ENCODE measurements at regions not wholly inside any gene's neighbourhood (a gene's known extent, or its start where the extent isn't known, plus 50 kb on each side); places are given as distances from the start of the nearest gene placed in this dataset.

DNA sequence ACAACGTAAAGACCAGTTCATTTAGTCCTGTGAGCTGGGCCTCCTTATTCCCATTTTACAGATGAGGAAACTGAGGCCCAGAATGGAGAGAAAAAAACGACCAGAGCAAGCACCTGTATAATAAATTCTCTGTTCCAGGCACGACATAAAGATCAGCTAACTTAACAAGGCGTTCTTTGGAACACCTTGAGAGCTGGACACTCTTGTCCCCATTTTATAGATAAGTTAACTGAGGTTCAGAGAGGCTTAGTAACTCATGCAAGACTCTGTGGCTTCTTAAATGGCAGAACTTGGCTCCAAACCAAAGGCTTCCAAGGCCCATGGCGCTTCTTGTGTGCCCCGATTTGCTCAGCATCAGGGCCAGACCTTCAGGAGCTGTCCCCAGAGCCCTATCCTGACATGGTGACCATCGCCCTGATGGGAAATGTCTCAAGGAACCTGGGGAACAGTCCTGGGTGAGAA lies 142.1 kb downstream of the VEGFA start:
- Histone ChIP-seq H3K4me1 (ENCODE audit: control insufficient read depth in 1 of 2, insufficient read depth in 2 of 2, low read length in 2 of 2) (peaks cover 0 to 12% of the 10 kb centered on the region in 2 donors), H3K27ac (ENCODE audit: low read length) (no peak overlapping the region), H3K27me3 (ENCODE audit: low read depth, low read length) (no peaks in the 10 kb centered on the region), H3K4me3 (ENCODE audit: low read depth in 1 of 2, low read length in 2 of 2) (no peak overlapping the region), H3K9me3 (ENCODE audit: control insufficient read depth in 1 of 2, low read length in 2 of 2) (no peaks in the 10 kb centered on the region), H3K36me3 (ENCODE audit: control insufficient read depth in 1 of 2, insufficient read depth in 2 of 2, low read length in 2 of 2) (no peaks in the 10 kb centered on the region)

DNA sequence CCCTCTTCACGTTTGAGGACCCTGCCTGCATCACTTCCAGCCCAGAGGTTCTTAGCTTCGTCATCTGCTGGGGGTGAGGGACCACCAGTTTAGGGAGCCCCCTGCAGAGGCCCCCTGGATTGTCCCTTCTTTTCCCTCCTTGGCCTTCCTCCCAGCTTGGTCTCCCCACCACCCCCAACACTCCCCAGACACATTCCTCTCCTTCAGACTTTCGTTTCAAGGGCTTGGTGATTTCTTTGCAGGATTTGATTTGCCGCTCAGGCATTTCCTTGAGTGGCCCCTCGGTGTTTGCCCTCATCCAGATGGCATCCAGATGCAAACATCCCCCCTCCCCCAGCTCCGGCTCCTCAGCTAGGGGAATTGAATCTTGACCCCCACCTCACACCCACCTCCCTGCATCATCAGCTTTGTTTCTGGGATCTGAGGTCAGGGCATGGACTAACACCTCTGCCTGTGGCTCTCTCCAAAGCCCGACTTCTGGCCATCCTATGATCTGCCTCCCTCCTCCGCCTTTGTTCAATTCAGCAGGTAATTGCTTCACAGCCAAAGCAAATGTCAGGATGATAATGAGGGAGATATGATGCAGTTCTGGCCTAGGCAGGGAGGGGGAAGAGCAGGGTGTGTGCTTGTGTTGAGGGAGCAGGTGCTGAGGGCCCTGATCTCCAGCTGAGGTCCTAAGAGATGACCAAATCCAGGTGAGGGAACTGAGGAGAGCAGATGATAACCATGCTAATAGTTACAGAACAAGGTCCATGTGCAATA lies 141.5 kb downstream of the VEGFA start:
- Histone ChIP-seq H3K9me3 (ENCODE audit: control insufficient read depth in 1 of 2, low read length in 2 of 2) (no peaks in the 10 kb centered on the region), H3K36me3 (ENCODE audit: control insufficient read depth in 1 of 2, insufficient read depth in 2 of 2, low read length in 2 of 2) (no peaks in the 10 kb centered on the region), H3K27ac (ENCODE audit: low read length) (no peak overlapping the region), H3K4me1 (ENCODE audit: control insufficient read depth in 1 of 2, insufficient read depth in 2 of 2, low read length in 2 of 2) (peaks cover 0 to 10% of the 10 kb centered on the region in 2 donors), H3K4me3 (ENCODE audit: low read depth in 1 of 2, low read length in 2 of 2) (no peak overlapping the region), H3K27me3 (ENCODE audit: low read depth, low read length) (no peaks in the 10 kb centered on the region)

DNA sequence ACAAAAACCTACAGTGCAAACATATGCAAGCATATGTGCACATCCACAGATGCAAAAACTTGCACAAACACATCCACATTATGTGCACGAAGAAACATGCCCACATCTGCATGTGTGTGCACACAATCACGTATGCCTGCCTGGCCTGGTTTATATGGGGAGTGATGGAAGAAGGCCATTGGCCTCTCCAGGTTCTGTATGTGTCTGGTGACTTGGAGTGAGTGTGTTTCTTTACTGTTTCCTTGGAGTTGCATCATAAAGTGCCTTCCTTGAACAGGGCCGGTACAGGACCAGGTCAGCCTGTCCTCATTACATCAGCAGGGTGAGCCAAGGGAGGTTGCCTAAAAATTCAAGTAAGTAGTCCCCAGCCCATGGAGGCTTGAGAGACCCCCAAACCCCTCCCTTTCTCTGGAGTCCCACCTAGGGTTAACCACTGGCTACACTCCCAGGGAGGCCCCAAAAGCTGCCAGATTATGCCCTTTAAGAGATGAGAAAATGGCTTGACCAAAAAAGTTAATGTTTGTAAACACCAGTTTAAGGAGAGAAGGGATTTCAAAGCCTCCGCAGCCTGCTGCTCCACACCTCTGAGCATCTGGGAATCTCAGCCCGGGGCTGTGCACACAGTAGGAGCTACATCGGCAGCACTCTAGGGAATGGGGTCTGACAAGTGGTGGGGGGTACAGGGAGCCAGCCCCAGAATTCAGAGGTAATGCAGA lies 140.8 kb downstream of the VEGFA start:
- H3K27me3 ChIP-seq (ENCODE audit: low read depth, low read length): no peaks in the 10 kb centered on the region
- H3K27ac ChIP-seq (ENCODE audit: low read length): no peak overlapping the region
- peaks cover 0 to 3% of the 10 kb centered on the region in 2 donors for H3K4me1 ChIP-seq (ENCODE audit: control insufficient read depth in 1 of 2, insufficient read depth in 2 of 2, low read length in 2 of 2)
- H3K9me3 ChIP-seq (ENCODE audit: control insufficient read depth in 1 of 2, low read length in 2 of 2): no peaks in the 10 kb centered on the region
- no peak overlapping the region for H3K4me3 ChIP-seq (ENCODE audit: low read depth in 1 of 2, low read length in 2 of 2)
- H3K36me3 ChIP-seq (ENCODE audit: control insufficient read depth in 1 of 2, insufficient read depth in 2 of 2, low read length in 2 of 2): no peaks in the 10 kb centered on the region

DNA sequence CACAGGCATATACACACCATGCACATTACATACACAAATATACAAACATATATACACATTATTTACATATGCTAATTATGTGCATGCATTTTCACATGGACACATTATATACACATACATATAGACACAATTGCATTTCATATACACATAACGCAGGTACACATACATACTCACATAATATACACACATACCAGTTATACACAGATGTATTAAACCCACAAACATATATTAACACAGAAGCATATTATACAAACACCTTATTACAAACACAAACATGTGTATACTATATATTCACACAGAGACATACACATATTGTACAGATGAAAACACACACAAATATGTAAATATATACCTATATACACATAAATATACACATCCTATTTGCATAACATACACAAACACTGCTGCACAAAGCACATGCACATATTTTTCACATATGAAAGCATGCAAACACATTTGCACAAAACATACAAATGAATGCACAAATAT lies 140.2 kb downstream of the VEGFA start:
- H3K27me3 ChIP-seq (ENCODE audit: low read depth, low read length): no peaks in the 10 kb centered on the region
- no peaks in the 10 kb centered on the region for H3K9me3 ChIP-seq (ENCODE audit: control insufficient read depth in 1 of 2, low read length in 2 of 2)
- H3K4me1 ChIP-seq (ENCODE audit: control insufficient read depth in 1 of 2, insufficient read depth in 2 of 2, low read length in 2 of 2): no peaks in the 10 kb centered on the region
- H3K36me3 ChIP-seq (ENCODE audit: control insufficient read depth in 1 of 2, insufficient read depth in 2 of 2, low read length in 2 of 2): no peaks in the 10 kb centered on the region
- H3K27ac ChIP-seq (ENCODE audit: low read length): no peak overlapping the region
- no peak overlapping the region for H3K4me3 ChIP-seq (ENCODE audit: low read depth in 1 of 2, low read length in 2 of 2)

DNA sequence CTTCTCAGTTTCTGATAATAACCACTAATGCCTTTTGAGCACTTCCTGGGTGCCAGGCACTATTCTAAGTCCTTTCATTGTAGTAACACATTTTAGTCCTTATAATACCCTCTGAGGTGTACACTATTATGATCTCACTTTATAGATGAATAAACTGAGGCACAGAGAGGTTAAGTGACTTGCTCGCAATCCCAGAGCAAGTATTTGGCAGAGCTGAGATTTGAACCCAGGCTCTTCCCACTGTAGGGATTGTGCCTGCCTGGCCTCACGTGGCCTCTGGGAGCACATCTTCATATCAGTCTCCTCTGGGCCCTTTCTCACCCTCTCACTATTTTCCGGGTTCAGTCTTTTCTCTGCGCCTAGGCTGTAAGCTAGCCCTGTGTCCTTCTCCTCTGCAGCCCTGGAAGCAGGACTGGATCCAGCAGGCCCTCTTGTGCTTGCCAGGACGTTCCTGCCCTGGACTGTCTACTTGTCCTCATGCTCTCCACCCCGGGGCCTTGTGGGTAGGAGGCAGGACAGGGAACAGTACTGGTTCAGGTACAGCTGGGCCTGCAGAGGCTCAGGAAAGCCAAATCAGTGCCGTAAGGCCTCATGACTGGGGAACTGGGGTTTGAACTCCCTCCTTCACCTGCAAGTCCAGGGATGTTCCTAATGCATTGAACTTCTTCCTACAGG lies 139.6 kb downstream of the VEGFA start:
- H3K36me3 ChIP-seq (ENCODE audit: control insufficient read depth in 1 of 2, insufficient read depth in 2 of 2, low read length in 2 of 2): no peaks in the 10 kb centered on the region
- no peak overlapping the region for H3K4me3 ChIP-seq (ENCODE audit: low read depth in 1 of 2, low read length in 2 of 2)
- no peak overlapping the region for H3K27ac ChIP-seq (ENCODE audit: low read length)
- no peaks in the 10 kb centered on the region for H3K27me3 ChIP-seq (ENCODE audit: low read depth, low read length)
- H3K4me1 ChIP-seq (ENCODE audit: control insufficient read depth in 1 of 2, insufficient read depth in 2 of 2, low read length in 2 of 2): no peaks in the 10 kb centered on the region
- H3K9me3 ChIP-seq (ENCODE audit: control insufficient read depth in 1 of 2, low read length in 2 of 2): no peaks in the 10 kb centered on the region

DNA sequence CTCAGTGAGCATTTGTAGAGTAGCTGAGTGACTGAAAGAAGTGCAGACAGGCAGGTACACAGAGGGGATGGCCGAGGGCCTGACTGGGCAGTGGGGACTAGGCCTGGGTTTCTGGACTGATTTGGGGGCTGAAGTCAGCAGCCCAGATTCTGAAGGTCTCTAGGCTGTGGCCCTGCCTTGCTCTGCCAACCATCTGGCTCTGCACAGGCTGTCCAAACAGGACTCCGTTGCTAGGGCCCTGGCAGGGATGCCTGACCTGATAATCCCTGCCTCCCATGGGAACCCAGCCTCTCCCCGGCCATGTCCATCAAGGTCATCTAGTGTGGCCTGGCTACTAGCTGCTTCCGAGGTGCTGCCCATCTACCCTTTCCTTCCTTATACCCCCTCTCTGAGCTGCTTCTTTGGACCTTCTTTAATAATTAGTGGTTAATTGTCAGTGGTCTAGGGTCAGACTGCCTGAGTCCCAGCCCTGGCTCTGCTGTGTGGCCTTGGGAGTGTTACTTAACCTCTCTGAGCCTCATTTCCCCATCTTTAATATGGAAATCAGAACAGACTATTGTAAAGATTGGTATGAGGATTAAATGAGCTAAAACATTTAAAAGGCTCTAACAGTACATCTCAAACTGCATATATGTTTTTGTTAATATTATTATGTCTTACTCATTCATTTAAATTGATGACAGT lies 137.9 kb downstream of the VEGFA start:
- Histone ChIP-seq H3K36me3 (ENCODE audit: control insufficient read depth in 1 of 2, insufficient read depth in 2 of 2, low read length in 2 of 2) (no peaks in the 10 kb centered on the region), H3K4me3 (ENCODE audit: low read depth in 1 of 2, low read length in 2 of 2) (no peak overlapping the region), H3K27me3 (ENCODE audit: low read depth, low read length) (no peaks in the 10 kb centered on the region), H3K4me1 (ENCODE audit: control insufficient read depth in 1 of 2, insufficient read depth in 2 of 2, low read length in 2 of 2) (no peaks in the 10 kb centered on the region), H3K9me3 (ENCODE audit: control insufficient read depth in 1 of 2, low read length in 2 of 2) (no peaks in the 10 kb centered on the region), H3K27ac (ENCODE audit: low read length) (no peak overlapping the region)

DNA sequence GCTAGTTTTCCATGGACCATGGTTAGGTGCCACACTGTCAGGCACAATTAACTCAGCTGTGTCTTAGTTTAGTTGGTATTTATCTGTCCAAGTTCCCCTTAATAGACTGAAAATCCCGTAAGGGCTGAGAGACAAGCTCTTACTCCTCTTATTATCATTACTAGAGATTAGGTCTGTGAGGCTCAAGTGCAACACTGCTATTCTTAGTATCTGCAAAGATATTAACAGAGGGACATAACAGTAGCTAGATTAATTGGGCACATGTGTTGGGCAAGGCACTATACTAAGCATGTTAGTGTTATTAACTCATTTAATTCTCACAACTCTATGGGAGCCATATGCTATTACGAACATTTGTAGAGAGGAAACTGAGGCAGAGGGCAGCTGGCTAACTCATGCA lies 137.3 kb downstream of the VEGFA start:
- no peak overlapping the region for H3K27ac ChIP-seq (ENCODE audit: low read length)
- no peaks in the 10 kb centered on the region for H3K4me1 ChIP-seq (ENCODE audit: control insufficient read depth in 1 of 2, insufficient read depth in 2 of 2, low read length in 2 of 2)
- no peak overlapping the region for H3K4me3 ChIP-seq (ENCODE audit: low read depth in 1 of 2, low read length in 2 of 2)
- H3K36me3 ChIP-seq (ENCODE audit: control insufficient read depth in 1 of 2, insufficient read depth in 2 of 2, low read length in 2 of 2): no peaks in the 10 kb centered on the region
- no peaks in the 10 kb centered on the region for H3K27me3 ChIP-seq (ENCODE audit: low read depth, low read length)
- no peaks in the 10 kb centered on the region for H3K9me3 ChIP-seq (ENCODE audit: control insufficient read depth in 1 of 2, low read length in 2 of 2)

DNA sequence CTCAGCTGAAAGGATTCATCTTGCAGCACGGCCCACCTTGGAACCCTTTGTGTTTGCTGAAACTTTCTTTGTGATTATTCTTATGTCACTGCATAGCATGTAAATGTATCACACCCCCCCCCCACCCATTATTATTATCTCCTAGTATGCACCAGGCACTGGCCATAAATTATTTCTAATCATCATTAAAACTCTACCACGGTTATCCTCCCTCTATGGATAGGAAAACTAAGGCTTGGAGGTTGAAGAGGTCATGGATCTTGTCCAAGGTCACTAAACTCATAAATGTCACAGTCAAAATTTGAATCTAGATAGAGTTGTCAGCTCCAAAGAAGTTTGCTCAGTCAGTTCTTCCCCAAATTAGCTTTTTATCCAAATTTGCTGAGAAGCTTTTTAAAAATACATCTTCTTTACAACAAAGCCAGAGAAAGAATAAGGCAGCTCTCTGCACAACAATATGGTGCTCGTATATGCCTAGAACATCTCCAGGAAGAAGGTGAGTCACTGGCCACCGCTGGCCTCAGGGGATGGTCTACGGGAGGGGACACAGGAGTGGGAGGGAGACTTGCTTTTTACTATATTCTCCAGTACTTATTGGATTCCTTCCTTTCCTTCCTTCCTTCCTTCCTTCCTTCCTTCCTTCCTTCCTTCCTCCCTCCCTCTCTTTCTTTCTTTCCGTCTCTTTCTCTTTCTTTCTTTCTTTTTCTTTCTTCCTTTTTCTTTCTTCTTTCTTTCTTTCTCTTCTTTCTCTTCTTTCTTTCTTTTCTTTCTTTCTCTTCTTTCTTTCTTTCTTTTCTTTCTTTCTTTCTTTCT lies 134.5 kb downstream of the VEGFA start:
- no peaks in the 10 kb centered on the region for H3K27me3 ChIP-seq (ENCODE audit: low read depth, low read length)
- no peak overlapping the region for H3K27ac ChIP-seq (ENCODE audit: low read length)
- H3K4me3 ChIP-seq (ENCODE audit: low read depth in 1 of 2, low read length in 2 of 2): no peak overlapping the region
- no peaks in the 10 kb centered on the region for H3K4me1 ChIP-seq (ENCODE audit: control insufficient read depth in 1 of 2, insufficient read depth in 2 of 2, low read length in 2 of 2)
- H3K9me3 ChIP-seq (ENCODE audit: control insufficient read depth in 1 of 2, low read length in 2 of 2): no peaks in the 10 kb centered on the region
- H3K36me3 ChIP-seq (ENCODE audit: control insufficient read depth in 1 of 2, insufficient read depth in 2 of 2, low read length in 2 of 2): no peaks in the 10 kb centered on the region

DNA sequence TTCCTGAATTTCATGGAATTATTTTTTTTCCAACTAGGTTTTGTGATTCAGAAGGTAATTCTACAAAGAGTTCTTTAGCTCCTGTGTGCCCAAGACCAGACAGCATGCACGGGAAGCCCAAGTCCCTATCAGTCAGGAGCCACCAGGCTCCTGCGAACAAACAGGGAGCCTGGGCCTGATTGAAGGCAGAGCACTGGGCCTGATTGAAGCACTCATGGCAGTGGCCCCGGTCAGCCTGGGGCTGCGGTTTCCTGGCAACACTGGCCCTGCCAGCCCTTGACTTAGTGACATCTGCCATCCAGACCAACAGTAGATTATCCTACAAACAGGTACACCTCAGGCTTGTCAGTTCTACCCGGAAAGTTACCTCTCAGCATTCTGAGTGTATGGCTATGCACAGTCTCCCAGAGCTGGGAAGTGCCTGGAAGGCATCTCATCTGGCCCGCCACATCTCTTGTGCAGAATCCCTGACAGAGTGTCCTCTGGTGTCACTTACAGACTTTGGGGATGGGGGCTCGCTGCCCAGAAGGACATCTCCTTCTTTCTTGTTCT lies 133.8 kb downstream of the VEGFA start:
- H3K9me3 ChIP-seq (ENCODE audit: control insufficient read depth in 1 of 2, low read length in 2 of 2): no peaks in the 10 kb centered on the region
- no peak overlapping the region for H3K27ac ChIP-seq (ENCODE audit: low read length)

DNA sequence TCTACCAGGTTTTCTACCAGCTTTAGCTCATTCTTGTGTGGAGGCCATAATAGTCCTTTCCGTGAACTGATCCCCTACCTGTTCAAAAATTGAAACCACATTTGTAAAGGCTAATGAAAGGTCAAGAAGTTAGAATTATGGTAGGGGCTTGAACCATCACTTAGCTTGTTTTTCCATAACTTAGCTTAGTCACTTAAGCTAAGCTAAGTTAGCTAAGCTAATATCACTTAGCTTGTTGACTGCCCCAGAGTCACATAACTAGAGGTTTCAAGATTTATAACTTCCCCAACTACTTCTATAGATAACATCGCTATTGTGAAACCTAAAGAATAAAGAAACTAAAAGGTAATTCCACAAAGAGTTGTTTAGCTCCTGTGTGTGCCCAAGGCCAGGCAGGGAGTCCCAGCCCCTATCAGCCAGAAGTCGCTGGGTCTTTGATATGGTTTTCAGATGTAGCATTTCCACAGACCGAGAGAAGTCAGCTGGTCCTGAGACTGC lies 131.8 kb downstream of the VEGFA start:
- Histone ChIP-seq H3K27me3 (ENCODE audit: low read depth, low read length) (no peaks in the 10 kb centered on the region), H3K4me1 (ENCODE audit: control insufficient read depth in 1 of 2, insufficient read depth in 2 of 2, low read length in 2 of 2) (no peaks in the 10 kb centered on the region), H3K9me3 (ENCODE audit: control insufficient read depth in 1 of 2, low read length in 2 of 2) (no peaks in the 10 kb centered on the region), H3K4me3 (ENCODE audit: low read depth in 1 of 2, low read length in 2 of 2) (no peak overlapping the region), H3K36me3 (ENCODE audit: control insufficient read depth in 1 of 2, insufficient read depth in 2 of 2, low read length in 2 of 2) (no peaks in the 10 kb centered on the region), H3K27ac (ENCODE audit: low read length) (no peak overlapping the region)

More for the DNA sequence above, 133.8 kb downstream of the VEGFA start:
- no peaks in the 10 kb centered on the region for H3K36me3 ChIP-seq (ENCODE audit: control insufficient read depth in 1 of 2, insufficient read depth in 2 of 2, low read length in 2 of 2)
- no peaks in the 10 kb centered on the region for H3K27me3 ChIP-seq (ENCODE audit: low read depth, low read length)
- H3K4me1 ChIP-seq (ENCODE audit: control insufficient read depth in 1 of 2, insufficient read depth in 2 of 2, low read length in 2 of 2): no peaks in the 10 kb centered on the region
- no peak overlapping the region for H3K4me3 ChIP-seq (ENCODE audit: low read depth in 1 of 2, low read length in 2 of 2)

Measured in muscle layer of duodenum (tissue), 2 donors.